Epithelial cell of esophagus (primary cell): ENCODE measurements at regions not wholly inside any gene's neighbourhood (a gene's known extent, or its start where the extent isn't known, plus 50 kb on each side); places are given as distances from the start of the nearest gene placed in this dataset.

ENCODE experiments used
- DNase-seq: peaks from one replicate; pipeline ENCODE4 v3.0.0; 2010; ENCODE audit warnings: low read depth
- H3K4me3 ChIP-seq: 2 replicates; pipeline ENCODE4 v1.5.1; 2011; ENCODE audit warnings: mild to moderate bottlenecking, low read length, control low read depth
- TF ChIP-seq, protein P1 (sequence below): IDR thresholded peaks from 2 replicates; pipeline ENCODE4 v1.5.1; 2011; ENCODE audit warnings: low read depth, mild to moderate bottlenecking, low read length, control low read depth, inconsistent platforms; ENCODE audit not compliant: insufficient read depth; ENCODE audit errors: missing control alignments

DNA sequence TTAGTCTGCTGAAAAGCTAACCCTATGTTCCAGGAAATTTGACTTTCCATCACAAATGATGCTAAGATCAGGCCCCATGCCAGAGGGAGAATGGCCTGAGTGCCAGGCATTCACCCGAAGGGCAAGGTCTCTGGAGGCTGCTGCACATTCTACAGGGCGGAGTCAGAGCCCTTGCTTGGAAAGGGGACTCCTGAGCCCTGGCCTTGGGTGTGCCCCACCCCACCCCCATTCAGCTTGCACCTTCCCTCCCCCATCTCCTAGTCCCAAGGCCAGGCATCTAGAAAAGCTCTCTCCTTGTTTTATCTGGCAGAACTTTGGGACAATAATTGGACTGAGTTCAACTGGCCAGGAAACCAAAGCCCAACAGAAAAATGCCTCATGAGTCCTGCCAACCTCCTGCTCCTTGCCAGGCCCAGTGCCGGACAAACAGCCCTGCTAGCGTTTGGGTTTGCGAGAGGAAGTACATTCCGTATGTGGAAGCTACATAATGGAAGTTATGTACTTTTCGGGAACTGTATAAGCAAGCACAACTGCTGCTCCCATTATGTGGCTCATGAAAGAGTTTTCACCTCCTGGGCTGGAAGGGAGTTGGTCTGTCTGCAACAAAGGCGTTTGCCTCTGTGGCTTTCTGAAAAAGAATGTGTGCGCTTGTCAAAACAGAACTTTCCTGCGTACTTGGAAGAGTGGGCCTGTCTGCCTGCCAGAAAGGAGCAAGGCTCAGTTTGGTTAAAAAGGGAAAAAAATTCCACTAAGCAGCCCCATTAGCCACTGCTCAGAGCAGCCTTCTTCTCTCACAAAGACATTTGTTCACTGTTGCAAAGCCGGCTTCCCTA lies 321.5 kb upstream of the CTNNB1 start:
- H3K4me3 ChIP-seq, result no peak overlapping the region
- TF ChIP-seq, protein P1, sequence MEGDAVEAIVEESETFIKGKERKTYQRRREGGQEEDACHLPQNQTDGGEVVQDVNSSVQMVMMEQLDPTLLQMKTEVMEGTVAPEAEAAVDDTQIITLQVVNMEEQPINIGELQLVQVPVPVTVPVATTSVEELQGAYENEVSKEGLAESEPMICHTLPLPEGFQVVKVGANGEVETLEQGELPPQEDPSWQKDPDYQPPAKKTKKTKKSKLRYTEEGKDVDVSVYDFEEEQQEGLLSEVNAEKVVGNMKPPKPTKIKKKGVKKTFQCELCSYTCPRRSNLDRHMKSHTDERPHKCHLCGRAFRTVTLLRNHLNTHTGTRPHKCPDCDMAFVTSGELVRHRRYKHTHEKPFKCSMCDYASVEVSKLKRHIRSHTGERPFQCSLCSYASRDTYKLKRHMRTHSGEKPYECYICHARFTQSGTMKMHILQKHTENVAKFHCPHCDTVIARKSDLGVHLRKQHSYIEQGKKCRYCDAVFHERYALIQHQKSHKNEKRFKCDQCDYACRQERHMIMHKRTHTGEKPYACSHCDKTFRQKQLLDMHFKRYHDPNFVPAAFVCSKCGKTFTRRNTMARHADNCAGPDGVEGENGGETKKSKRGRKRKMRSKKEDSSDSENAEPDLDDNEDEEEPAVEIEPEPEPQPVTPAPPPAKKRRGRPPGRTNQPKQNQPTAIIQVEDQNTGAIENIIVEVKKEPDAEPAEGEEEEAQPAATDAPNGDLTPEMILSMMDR, result no peak
- peak; percentile 16 for DNase-seq

DNA sequence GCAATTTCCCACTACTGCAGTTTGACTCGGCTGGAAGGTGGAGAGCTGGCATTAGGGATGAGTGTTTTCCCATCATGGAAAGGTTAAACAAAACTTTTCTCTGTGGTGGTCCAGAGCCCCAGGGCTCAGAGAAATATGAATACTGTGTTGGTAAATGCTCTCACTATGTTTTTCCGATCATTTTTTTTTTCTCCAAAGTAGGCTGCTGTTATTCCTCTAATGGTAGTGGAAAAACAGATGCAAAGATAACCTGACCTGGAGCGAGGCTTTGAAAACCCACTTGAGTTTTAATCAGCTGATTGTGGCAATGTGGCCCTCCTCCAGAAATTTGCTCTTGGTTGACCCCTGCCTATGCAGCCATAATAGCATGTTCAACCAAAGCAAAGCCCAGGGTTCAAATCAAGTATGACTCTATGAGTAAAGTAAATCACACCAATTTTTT lies 320.8 kb upstream of the CTNNB1 start:
- TF ChIP-seq, protein P1, result no peak
- no peak overlapping the region for H3K4me3 ChIP-seq
- DNase-seq, result no peak

DNA sequence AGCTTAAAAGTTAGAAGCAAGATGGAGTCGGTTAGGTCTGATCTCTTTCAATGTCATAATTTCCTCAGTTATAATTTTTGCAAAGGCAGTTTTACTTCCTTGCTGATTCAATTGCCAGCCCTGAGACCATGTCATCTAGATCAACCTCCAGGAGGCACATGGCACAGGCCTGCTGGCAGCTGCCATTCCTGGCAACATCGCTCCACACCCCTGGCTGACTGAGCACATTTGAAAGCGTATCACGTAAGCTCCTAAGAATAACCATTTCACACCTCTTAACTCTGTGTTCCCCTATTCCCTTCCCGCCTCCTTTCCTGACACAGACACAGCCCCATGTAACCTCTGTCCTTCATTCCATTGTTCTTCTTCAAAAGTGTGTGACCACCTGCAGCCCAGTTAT lies 313.9 kb upstream of the CTNNB1 start:
- TF ChIP-seq, protein P1, result no peak
- no peak overlapping the region for H3K4me3 ChIP-seq
- no peak for DNase-seq

DNA sequence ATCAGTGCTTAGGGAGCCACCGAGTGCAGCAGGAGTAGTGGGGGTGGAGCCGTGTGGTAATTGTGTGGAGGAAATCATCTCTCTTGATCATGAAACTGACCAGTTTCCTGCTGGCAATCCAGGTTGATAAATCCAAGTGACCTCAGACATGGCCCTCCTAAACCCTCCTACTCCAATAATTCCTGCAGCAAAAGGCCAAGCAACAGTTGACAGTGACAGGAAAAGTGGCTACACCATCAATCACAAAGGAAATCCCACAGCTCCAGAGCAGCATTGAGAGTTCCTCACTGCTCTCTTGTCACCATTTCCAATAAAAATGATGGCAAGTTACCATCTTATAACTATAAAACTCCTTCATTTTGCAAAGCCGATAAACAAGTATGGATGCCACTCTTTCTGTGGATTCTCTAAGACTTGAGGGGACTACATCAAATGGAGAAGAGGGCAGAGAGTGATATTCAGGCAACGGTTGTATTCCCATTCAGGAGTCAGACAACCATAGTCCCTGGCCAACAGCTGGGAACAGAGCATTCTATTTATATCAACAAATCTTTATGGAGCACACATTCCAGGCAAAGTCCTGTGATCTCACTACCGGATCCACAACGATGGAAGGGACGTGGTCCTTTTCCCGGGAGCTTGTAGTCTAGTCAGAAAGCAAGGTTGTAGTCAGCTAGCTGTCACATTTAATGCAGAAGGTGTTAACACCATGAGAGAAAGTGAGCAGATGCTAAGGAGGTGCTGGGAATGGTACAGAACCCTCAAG lies 312.5 kb upstream of the CTNNB1 start:
- no peak for DNase-seq
- no peak overlapping the region for H3K4me3 ChIP-seq
- TF ChIP-seq, protein P1, result no peak

DNA sequence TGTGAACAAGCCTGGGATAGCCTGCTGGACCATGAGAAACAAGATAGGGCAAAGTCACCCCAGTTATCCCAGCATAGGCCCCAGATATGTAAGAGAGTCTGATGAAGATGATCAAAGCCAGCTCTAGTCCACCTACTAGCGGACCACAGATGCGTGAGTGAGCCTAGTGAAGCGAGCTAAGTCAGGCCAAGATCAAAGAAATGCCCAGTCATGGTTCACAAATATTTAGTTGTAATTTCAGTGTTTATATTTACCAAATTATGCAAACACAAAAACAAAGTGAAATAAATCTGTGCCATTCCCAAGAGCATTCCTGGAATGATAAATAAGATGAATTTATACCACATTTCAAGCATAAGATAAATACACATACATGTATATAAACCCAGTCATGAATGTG lies 308.1 kb upstream of the CTNNB1 start:
- TF ChIP-seq, protein P1, result no peak
- H3K4me3 ChIP-seq, result no peak overlapping the region
- DNase-seq, result no peak

DNA sequence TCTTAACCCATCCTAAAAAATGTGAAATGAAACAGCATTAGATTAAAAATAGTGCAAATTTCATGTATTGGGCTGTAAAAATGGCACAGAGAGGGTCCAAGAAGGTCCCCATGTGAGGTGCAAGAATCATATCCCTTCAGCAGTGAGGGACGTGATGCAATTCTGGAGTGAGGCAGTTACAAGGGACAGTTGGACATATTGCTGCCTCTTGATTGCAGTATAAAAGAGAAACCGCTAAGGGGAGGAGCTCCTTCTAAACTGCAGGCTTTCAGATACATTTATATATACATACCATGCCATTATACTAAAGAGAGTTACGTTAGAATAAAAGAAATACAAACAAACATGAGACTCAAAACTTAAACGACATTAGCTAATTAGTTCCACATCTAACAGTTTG lies 304.2 kb upstream of the CTNNB1 start:
- no peak overlapping the region for H3K4me3 ChIP-seq
- no peak for DNase-seq
- TF ChIP-seq, protein P1, result no peak

DNA sequence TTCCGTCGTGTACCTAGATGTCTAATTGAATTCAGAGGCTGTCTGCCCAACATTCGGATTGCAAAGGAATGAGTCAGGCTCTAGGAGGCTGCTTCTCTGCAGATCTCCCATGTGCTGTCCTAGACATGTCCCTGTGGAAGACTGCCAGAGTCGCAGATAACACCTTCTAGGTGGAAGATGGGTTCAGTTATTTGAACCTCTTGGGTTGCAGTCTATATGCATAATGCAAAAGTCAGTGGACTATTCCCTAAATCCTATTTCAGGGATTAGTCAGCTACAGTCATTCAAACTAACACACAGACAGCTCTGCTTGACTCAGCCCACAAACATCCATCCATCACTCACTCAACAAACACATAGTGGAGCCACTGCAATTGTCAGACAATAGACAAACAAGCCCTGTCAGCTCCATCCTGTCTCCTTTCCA lies 300.0 kb upstream of the CTNNB1 start:
- no peak overlapping the region for H3K4me3 ChIP-seq
- TF ChIP-seq, protein P1, result no peak
- DNase-seq, result peak; percentile 92
